PFSK-1 (cell line): ENCODE measurements at regions not wholly inside any gene's neighbourhood (a gene's known extent, or its start where the extent isn't known, plus 50 kb on each side); places are given as distances from the start of the nearest gene placed in this dataset.

Experiments
- SIN3A ChIP-seq: IDR thresholded peaks from 2 replicates; pipeline ENCODE4 v1.6.1; 2012; ENCODE audit warnings: mild to moderate bottlenecking, low read length, moderate library complexity, borderline replicate concordance; ENCODE audit not compliant: insufficient read depth
- TF ChIP-seq, protein P1 (sequence below), 2 experiments: IDR thresholded peaks; 2 replicates each; pipeline versions ENCODE4 v1.6.1 to v1.8.0; 2011 to 2012; ENCODE audit warnings: low read depth in 2 of 2, low read length in 2 of 2, control low read depth in 1 of 2, inconsistent platforms in 1 of 2, mild to moderate bottlenecking in 1 of 2, moderate library complexity in 1 of 2; ENCODE audit not compliant: insufficient read depth in 1 of 2

DNA sequence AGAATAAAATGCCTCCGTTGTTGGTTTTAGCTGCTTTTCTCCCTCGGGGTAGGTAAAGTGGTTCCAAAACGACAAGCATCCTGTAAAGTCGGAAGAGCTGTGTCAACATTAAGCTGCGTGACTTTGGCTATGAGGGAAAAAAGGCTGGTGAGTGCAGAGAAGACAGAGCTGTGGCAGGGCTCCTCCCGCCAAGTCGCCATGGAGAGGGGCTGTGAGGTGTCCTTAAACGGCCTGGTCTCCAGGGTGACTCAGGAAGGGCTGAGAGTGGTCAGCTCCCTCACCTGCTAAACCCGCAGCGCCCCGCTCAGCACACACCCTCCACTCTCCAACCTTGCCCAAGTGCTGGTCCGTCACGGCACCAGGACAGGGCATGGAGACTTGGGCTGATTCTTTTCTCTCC is 91.6 kb upstream of the SAMD11 start:
- TF ChIP-seq, protein P1, sequence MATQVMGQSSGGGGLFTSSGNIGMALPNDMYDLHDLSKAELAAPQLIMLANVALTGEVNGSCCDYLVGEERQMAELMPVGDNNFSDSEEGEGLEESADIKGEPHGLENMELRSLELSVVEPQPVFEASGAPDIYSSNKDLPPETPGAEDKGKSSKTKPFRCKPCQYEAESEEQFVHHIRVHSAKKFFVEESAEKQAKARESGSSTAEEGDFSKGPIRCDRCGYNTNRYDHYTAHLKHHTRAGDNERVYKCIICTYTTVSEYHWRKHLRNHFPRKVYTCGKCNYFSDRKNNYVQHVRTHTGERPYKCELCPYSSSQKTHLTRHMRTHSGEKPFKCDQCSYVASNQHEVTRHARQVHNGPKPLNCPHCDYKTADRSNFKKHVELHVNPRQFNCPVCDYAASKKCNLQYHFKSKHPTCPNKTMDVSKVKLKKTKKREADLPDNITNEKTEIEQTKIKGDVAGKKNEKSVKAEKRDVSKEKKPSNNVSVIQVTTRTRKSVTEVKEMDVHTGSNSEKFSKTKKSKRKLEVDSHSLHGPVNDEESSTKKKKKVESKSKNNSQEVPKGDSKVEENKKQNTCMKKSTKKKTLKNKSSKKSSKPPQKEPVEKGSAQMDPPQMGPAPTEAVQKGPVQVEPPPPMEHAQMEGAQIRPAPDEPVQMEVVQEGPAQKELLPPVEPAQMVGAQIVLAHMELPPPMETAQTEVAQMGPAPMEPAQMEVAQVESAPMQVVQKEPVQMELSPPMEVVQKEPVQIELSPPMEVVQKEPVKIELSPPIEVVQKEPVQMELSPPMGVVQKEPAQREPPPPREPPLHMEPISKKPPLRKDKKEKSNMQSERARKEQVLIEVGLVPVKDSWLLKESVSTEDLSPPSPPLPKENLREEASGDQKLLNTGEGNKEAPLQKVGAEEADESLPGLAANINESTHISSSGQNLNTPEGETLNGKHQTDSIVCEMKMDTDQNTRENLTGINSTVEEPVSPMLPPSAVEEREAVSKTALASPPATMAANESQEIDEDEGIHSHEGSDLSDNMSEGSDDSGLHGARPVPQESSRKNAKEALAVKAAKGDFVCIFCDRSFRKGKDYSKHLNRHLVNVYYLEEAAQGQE (IDR thresholded peaks at IDR 0.05; ENCODE audit: insufficient read depth in 1 of 2, low read depth in 2 of 2, low read length in 2 of 2), result no peak
- no peak for TF ChIP-seq SIN3A
